ENCODE measurements at regions not wholly inside any gene's neighbourhood (a gene's known extent, or its start where the extent isn't known, plus 50 kb on each side); places are given as distances from the start of the nearest gene placed in this dataset.

- TF ChIP-seq POLR2A (IDR thresholded peaks at IDR 0.05) (no peak), CTCF (IDR thresholded peaks at IDR 0.05) (no peak)
These were observed 379.2 kb downstream of the CDH11 start for GRCh38 chr16:64742455-64743223.
